Trophoblast cell (in vitro differentiated cells and primary cell): ENCODE measurements at regions not wholly inside any gene's neighbourhood (a gene's known extent, or its start where the extent isn't known, plus 50 kb on each side); places are given as distances from the start of the nearest gene placed in this dataset.
"Not testable (repeated sequence)": the region's sequence is repeated elsewhere in the genome, so short reads cannot be mapped to it uniquely, and the experiment has no call there.

ENCODE experiments used
- DNase-seq, 2 donors: peaks; one replicate each; pipeline ENCODE4 v3.0.0-alpha.2; 2016
- H2AFZ ChIP-seq: 2 replicates; pipeline ENCODE4 v1.6.1; 2013; ENCODE audit warnings: low read length, moderate library complexity, mild to moderate bottlenecking; ENCODE audit not compliant: insufficient read depth, poor library complexity
- H2AK5ac ChIP-seq: 2 replicates; pipeline ENCODE4 v1.6.1; 2013; ENCODE audit warnings: mild to moderate bottlenecking, low read length
- H2BK120ac ChIP-seq: 2 replicates; pipeline ENCODE4 v1.6.1; 2013; ENCODE audit warnings: low read length, mild to moderate bottlenecking, moderate library complexity; ENCODE audit not compliant: insufficient read depth, poor library complexity
- H2BK12ac ChIP-seq: 2 replicates; pipeline ENCODE4 v1.6.1; 2013; ENCODE audit warnings: mild to moderate bottlenecking, low read length, moderate library complexity
- H2BK5ac ChIP-seq: 2 replicates; pipeline ENCODE4 v1.6.1; 2013; ENCODE audit warnings: low read length, low read depth, moderate library complexity, mild to moderate bottlenecking; ENCODE audit not compliant: poor library complexity
- H3K14ac ChIP-seq: 2 replicates; pipeline ENCODE4 v1.6.1; 2013; ENCODE audit warnings: mild to moderate bottlenecking, low read length
- H3K18ac ChIP-seq: 2 replicates; pipeline ENCODE4 v1.6.1; 2013; ENCODE audit warnings: mild to moderate bottlenecking, low read length
- H3K23ac ChIP-seq: 2 replicates; pipeline ENCODE4 v1.6.1; 2013; ENCODE audit warnings: low read length
- H3K27ac ChIP-seq: 2 replicates; pipeline ENCODE4 v1.5.1; 2013; ENCODE audit warnings: low read depth, mild to moderate bottlenecking, inconsistent platforms, low read length, moderate library complexity
- H3K27me3 ChIP-seq: 2 replicates; pipeline ENCODE4 v1.6.1; 2013; ENCODE audit warnings: inconsistent platforms, mild to moderate bottlenecking, low read length, moderate library complexity; ENCODE audit not compliant: insufficient read depth
- H3K36me3 ChIP-seq, 2 experiments: 1 replicate in 1 of 2; 2 replicates in 1 of 2; pipeline ENCODE4 v1.6.1; 2013; ENCODE audit warnings: low read length in 2 of 2, mild to moderate bottlenecking in 2 of 2, moderate library complexity in 1 of 2; ENCODE audit not compliant: insufficient read depth in 2 of 2, control insufficient read depth in 1 of 2
- H3K4ac ChIP-seq: 2 replicates; pipeline ENCODE4 v1.6.1; 2013; ENCODE audit warnings: low read depth, mild to moderate bottlenecking, low read length, moderate library complexity
- H3K4me1 ChIP-seq, 2 experiments: 1 replicate in 1 of 2; 2 replicates in 1 of 2; pipeline ENCODE4 v1.6.1; 2013; ENCODE audit warnings: low read length in 2 of 2, mild to moderate bottlenecking in 2 of 2, moderate library complexity in 1 of 2; ENCODE audit not compliant: insufficient read depth in 2 of 2, control insufficient read depth in 1 of 2
- H3K4me2 ChIP-seq: 2 replicates; pipeline ENCODE4 v1.6.1; 2013; ENCODE audit warnings: inconsistent platforms, mild to moderate bottlenecking, low read length, moderate library complexity
- H3K4me3 ChIP-seq: 2 replicates; pipeline ENCODE4 v1.5.1; 2013; ENCODE audit warnings: mild to moderate bottlenecking, low read depth, low read length, inconsistent platforms
- H3K79me1 ChIP-seq: one replicate; pipeline ENCODE4 v1.6.1; 2013; ENCODE audit warnings: low read length
- H3K79me2 ChIP-seq: 2 replicates; pipeline ENCODE4 v1.6.1; 2013; ENCODE audit warnings: low read length, mild to moderate bottlenecking; ENCODE audit not compliant: control insufficient read depth, insufficient read depth, poor library complexity
- H3K9ac ChIP-seq: 2 replicates; pipeline ENCODE4 v1.6.1; 2013; ENCODE audit warnings: mild to moderate bottlenecking, low read length
- H3K9me3 ChIP-seq: 2 replicates; pipeline ENCODE4 v1.6.1; 2013; ENCODE audit warnings: low read depth, mild to moderate bottlenecking, control low read depth, inconsistent platforms, low read length; ENCODE audit not compliant: insufficient read depth
- H4K12ac ChIP-seq: 2 replicates; pipeline ENCODE4 v1.6.1; 2013; ENCODE audit warnings: low read depth, mild to moderate bottlenecking, low read length, moderate library complexity
- H4K8ac ChIP-seq: 2 replicates; pipeline ENCODE4 v1.6.1; 2013; ENCODE audit warnings: low read depth, mild to moderate bottlenecking, low read length, moderate library complexity
- H4K91ac ChIP-seq: one replicate; pipeline ENCODE4 v1.6.1; 2013; ENCODE audit warnings: low read depth, mild to moderate bottlenecking, low read length, moderate library complexity
- WGBS: extraction: QIAGEN DNeasy Blood & Tissue Kit; methylation state at CpG from one replicate; pipeline ENCODE4 v1.1.7; 2013; ENCODE audit warnings: missing lambda C conversion rate; ENCODE audit not compliant: insufficient read length, insufficient coverage; ENCODE audit errors: extremely low coverage; 5-methylcytosine and 5-hydroxymethylcytosine counted together

- Histone ChIP-seq H3K4me2 (no peak overlapping the region), H3K4me1 (no peaks in the 10 kb centered on the region), H3K18ac (no peak overlapping the region), H3K27me3 (no peaks in the 10 kb centered on the region), H3K36me3 (no peaks in the 10 kb centered on the region), H2BK5ac (no peak overlapping the region), H3K23ac (no peak overlapping the region), H2BK120ac (no peak overlapping the region), H2AFZ (no peak overlapping the region), H4K8ac (no peak overlapping the region), H3K79me2 (no peaks in the 10 kb centered on the region), H3K4me3 (no peak overlapping the region), H3K4ac (no peak overlapping the region), H2AK5ac (no peak overlapping the region), H4K12ac (no peak overlapping the region), H4K91ac (no peak overlapping the region), H3K79me1 (no peaks in the 10 kb centered on the region), H3K9me3 (no peaks in the 10 kb centered on the region), H3K14ac (no peak overlapping the region), H3K27ac (no peak overlapping the region), H2BK12ac (no peak overlapping the region), H3K9ac (no peak overlapping the region)
- no CpG with 5 or more reads among the region's 10 CpGs for WGBS
- no peak for DNase-seq
These were observed 342.3 kb downstream of the ZNF674 start for GRCh38 chrX:46202733-46203514.

- no peak overlapping the region for H2AK5ac ChIP-seq
- no peaks in the 10 kb centered on the region for H3K27me3 ChIP-seq
- no peak overlapping the region for H4K91ac ChIP-seq
- H4K12ac ChIP-seq, result no peak overlapping the region
- H3K23ac ChIP-seq, result no peak overlapping the region
- H3K9ac ChIP-seq, result no peak overlapping the region
- WGBS, result no CpG with 5 or more reads among the region's 1 CpG
- no peak overlapping the region for H3K27ac ChIP-seq
- H3K4me3 ChIP-seq, result no peak overlapping the region
- H3K79me2 ChIP-seq, result no peaks in the 10 kb centered on the region
- no peak overlapping the region for H2BK12ac ChIP-seq
- H2AFZ ChIP-seq, result no peak overlapping the region
- H2BK120ac ChIP-seq, result no peak overlapping the region
- no peak overlapping the region for H3K4me2 ChIP-seq
- no peaks in the 10 kb centered on the region for H3K9me3 ChIP-seq
- no peaks in the 10 kb centered on the region for H3K36me3 ChIP-seq
- no peaks in the 10 kb centered on the region for H3K79me1 ChIP-seq
- no peak overlapping the region for H2BK5ac ChIP-seq
- H3K4ac ChIP-seq, result no peak overlapping the region
- no peaks in the 10 kb centered on the region for H3K4me1 ChIP-seq
- H3K18ac ChIP-seq, result no peak overlapping the region
- DNase-seq, result no peak
- H3K14ac ChIP-seq, result no peak overlapping the region
- no peak overlapping the region for H4K8ac ChIP-seq
These were observed 344.8 kb downstream of the ZNF674 start for GRCh38 chrX:46200413-46200812.

- H2AK5ac ChIP-seq, result no peak overlapping the region
- H3K9ac ChIP-seq, result no peak overlapping the region
- H3K9me3 ChIP-seq, result no peaks in the 10 kb centered on the region
- no peaks in the 10 kb centered on the region for H3K4me1 ChIP-seq
- H3K14ac ChIP-seq, result no peak overlapping the region
- H2BK120ac ChIP-seq, result no peak overlapping the region
- no peak overlapping the region for H4K12ac ChIP-seq
- H3K4me2 ChIP-seq, result no peak overlapping the region
- no peak overlapping the region for H4K91ac ChIP-seq
- no peak overlapping the region for H4K8ac ChIP-seq
- no peaks in the 10 kb centered on the region for H3K79me1 ChIP-seq
- no peak overlapping the region for H2BK5ac ChIP-seq
- no peaks in the 10 kb centered on the region for H3K36me3 ChIP-seq
- H3K4ac ChIP-seq, result no peak overlapping the region
- no CpG with 5 or more reads among the region's 1 CpG for WGBS
- H3K27me3 ChIP-seq, result no peaks in the 10 kb centered on the region
- no peak overlapping the region for H3K27ac ChIP-seq
- no peak for DNase-seq
- no peak overlapping the region for H3K18ac ChIP-seq
- H2AFZ ChIP-seq, result no peak overlapping the region
- no peak overlapping the region for H3K4me3 ChIP-seq
- H3K23ac ChIP-seq, result no peak overlapping the region
- H3K79me2 ChIP-seq, result no peaks in the 10 kb centered on the region
- no peak overlapping the region for H2BK12ac ChIP-seq
These were observed 346.4 kb downstream of the ZNF674 start for GRCh38 chrX:46198858-46199257.

GRCh38 chrX:46186811-46187106 is 358.5 kb downstream of the ZNF674 start:
- not testable (repeated sequence) for H2AFZ ChIP-seq, H4K91ac ChIP-seq, H4K12ac ChIP-seq, H3K79me1 ChIP-seq, H3K27ac ChIP-seq, H3K4me1 ChIP-seq, H4K8ac ChIP-seq, H3K4me2 ChIP-seq, H3K14ac ChIP-seq, H2BK12ac ChIP-seq, H3K4me3 ChIP-seq, H3K23ac ChIP-seq, H2BK120ac ChIP-seq, H3K79me2 ChIP-seq, H3K4ac ChIP-seq, H3K27me3 ChIP-seq, H3K9ac ChIP-seq, H3K9me3 ChIP-seq, H3K18ac ChIP-seq, DNase-seq, H2BK5ac ChIP-seq, H3K36me3 ChIP-seq, H2AK5ac ChIP-seq
- WGBS, result no CpG with 5 or more reads among the region's 2 CpGs
